ENCODE measurements at regions not wholly inside any gene's neighbourhood (a gene's known extent, or its start where the extent isn't known, plus 50 kb on each side); places are given as distances from the start of the nearest gene placed in this dataset.

DNA sequence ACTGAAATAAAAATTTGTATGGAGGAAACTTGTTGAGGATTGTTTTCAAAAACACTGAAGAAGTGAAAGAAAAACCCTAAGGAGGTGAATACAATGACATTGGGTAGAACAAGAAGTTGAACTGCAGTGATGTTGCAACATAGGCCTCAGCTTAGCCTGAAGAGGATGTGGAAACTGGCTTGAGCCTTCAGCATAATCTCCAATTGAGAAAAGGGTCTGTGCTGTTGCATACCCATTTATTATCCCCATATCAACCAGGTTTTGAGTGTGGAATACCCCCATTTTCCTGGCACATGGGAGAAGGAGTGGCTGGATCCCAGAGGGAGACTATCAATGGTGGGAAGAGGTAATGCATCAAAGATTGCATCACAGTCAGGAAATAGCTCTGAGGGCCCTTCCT lies 695.0 kb upstream of the HS3ST1 start:
- POLR2A ChIA-PET = no interaction called here
- Mint-ChIP-seq H3K4me3 (no peak overlapping the region), H3K27me3 (no peaks in the 10 kb centered on the region), H3K27ac (no peak overlapping the region), H3K9me3 (peaks cover 5% of the 10 kb centered on the region), H3K4me1 (ENCODE audit: low read depth) (no peaks in the 10 kb centered on the region), H3K36me3 (ENCODE audit: low read depth) (no peaks in the 10 kb centered on the region)
- CTCF ChIA-PET = no interaction called here
- no peaks in the 10 kb centered on the region for H3K27me3 ChIP-seq (ENCODE audit: control insufficient read depth in 1 of 2, insufficient read depth in 2 of 2, low read length in 2 of 2)
- ATAC-seq (ENCODE audit: poor library complexity) (no peak), DNase-seq (peak in 2 of 14 experiments; percentile 30 to 34)
- no peak overlapping the region for H3K4me3 ChIP-seq (ENCODE audit: low read length)
- no peaks in the 10 kb centered on the region for H3K36me3 ChIP-seq (ENCODE audit: insufficient read depth, low read length)
- TF ChIP-seq, protein P1, sequence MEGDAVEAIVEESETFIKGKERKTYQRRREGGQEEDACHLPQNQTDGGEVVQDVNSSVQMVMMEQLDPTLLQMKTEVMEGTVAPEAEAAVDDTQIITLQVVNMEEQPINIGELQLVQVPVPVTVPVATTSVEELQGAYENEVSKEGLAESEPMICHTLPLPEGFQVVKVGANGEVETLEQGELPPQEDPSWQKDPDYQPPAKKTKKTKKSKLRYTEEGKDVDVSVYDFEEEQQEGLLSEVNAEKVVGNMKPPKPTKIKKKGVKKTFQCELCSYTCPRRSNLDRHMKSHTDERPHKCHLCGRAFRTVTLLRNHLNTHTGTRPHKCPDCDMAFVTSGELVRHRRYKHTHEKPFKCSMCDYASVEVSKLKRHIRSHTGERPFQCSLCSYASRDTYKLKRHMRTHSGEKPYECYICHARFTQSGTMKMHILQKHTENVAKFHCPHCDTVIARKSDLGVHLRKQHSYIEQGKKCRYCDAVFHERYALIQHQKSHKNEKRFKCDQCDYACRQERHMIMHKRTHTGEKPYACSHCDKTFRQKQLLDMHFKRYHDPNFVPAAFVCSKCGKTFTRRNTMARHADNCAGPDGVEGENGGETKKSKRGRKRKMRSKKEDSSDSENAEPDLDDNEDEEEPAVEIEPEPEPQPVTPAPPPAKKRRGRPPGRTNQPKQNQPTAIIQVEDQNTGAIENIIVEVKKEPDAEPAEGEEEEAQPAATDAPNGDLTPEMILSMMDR (IDR thresholded peaks at IDR 0.05) = no peak
- no peaks in the 10 kb centered on the region for H3K9me3 ChIP-seq (ENCODE audit: control insufficient read depth in 1 of 2, insufficient read depth in 1 of 2, low read length in 2 of 2)
- no peaks in the 10 kb centered on the region for H3K4me1 ChIP-seq (ENCODE audit: insufficient read depth, low read length)
- intact Hi-C loops (cut with DNase I, micrococcal nuclease) = no loop called here
- no peak overlapping the region for H3K27ac ChIP-seq (ENCODE audit: low read depth in 1 of 2, low read length in 2 of 2)

DNA sequence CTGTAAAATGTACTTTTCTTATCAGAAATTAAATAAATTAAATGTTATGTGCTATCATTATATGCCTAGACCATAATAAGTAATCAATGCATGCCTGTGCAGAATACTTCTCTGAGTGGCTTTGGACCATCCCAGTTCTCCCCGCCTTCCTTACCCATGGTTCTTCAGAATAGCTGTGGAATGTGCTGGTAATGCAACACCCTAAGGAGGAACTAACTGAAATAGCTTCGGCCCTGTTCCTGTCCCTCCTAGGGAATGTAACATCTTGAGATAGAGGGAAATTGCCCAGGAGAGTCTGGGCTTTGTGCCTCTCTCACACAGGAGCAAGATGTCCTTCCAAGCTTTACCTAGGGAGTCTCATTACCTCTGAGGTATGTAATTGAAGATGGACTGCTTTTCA lies 693.6 kb upstream of the HS3ST1 start:
- H3K4me1 ChIP-seq (ENCODE audit: insufficient read depth, low read length) = no peaks in the 10 kb centered on the region
- CTCF ChIA-PET = no interaction called here

DNA sequence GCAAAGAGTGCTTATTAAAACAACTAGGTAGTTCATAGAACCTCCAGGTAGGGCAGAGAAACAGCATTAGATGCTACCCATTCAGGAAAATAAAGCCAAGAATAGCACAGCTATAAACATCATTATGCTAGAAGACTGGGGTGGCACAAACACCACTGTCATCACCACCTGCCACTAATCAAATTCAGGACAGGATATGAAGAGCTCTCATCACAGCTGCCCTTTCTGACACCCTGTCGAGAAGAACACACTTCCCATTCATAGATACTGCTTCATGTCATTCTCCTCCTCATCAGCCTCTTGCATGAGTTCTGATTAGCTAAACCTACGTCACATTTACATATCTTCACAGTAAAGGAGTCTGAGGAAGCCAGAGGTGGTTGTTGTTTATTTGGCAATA lies 692.3 kb upstream of the HS3ST1 start:
- Mint-ChIP-seq H3K27ac (no peak overlapping the region), H3K4me1 (ENCODE audit: low read depth) (no peaks in the 10 kb centered on the region), H3K4me3 (no peak overlapping the region), H3K36me3 (ENCODE audit: low read depth) (no peaks in the 10 kb centered on the region), H3K27me3 (no peaks in the 10 kb centered on the region), H3K9me3 (peaks cover 7% of the 10 kb centered on the region)
- no peak overlapping the region for H3K27ac ChIP-seq (ENCODE audit: low read depth in 1 of 2, low read length in 2 of 2)
- H3K27me3 ChIP-seq (ENCODE audit: control insufficient read depth in 1 of 2, insufficient read depth in 2 of 2, low read length in 2 of 2) = no peaks in the 10 kb centered on the region
- intact Hi-C loops (cut with DNase I, micrococcal nuclease) = no loop called here
- CTCF ChIA-PET = no interaction called here
- TF ChIP-seq, protein P1 (IDR thresholded peaks at IDR 0.05) = no peak
- no peak for ATAC-seq (ENCODE audit: poor library complexity)
- no peak overlapping the region for H3K4me3 ChIP-seq (ENCODE audit: low read length)
- H3K9me3 ChIP-seq (ENCODE audit: control insufficient read depth in 1 of 2, insufficient read depth in 1 of 2, low read length in 2 of 2) = no peaks in the 10 kb centered on the region
- no peaks in the 10 kb centered on the region for H3K4me1 ChIP-seq (ENCODE audit: insufficient read depth, low read length)
- DNase-seq = no peak
- no peaks in the 10 kb centered on the region for H3K36me3 ChIP-seq (ENCODE audit: insufficient read depth, low read length)
- POLR2A ChIA-PET = no interaction called here

More for the DNA sequence above, 693.6 kb upstream of the HS3ST1 start:
- Histone ChIP-seq H3K9me3 (ENCODE audit: control insufficient read depth in 1 of 2, insufficient read depth in 1 of 2, low read length in 2 of 2) (no peaks in the 10 kb centered on the region), H3K4me3 (ENCODE audit: low read length) (no peak overlapping the region), H3K27ac (ENCODE audit: low read depth in 1 of 2, low read length in 2 of 2) (no peak overlapping the region), H3K27me3 (ENCODE audit: control insufficient read depth in 1 of 2, insufficient read depth in 2 of 2, low read length in 2 of 2) (no peaks in the 10 kb centered on the region), H3K36me3 (ENCODE audit: insufficient read depth, low read length) (no peaks in the 10 kb centered on the region)
- no peak for DNase-seq
- no peaks in the 10 kb centered on the region for H3K4me1 Mint-ChIP-seq (ENCODE audit: low read depth)
- H3K27me3 Mint-ChIP-seq = no peaks in the 10 kb centered on the region
- no peaks in the 10 kb centered on the region for H3K36me3 Mint-ChIP-seq (ENCODE audit: low read depth)
- no peak for ATAC-seq (ENCODE audit: poor library complexity)
- H3K27ac Mint-ChIP-seq = no peak overlapping the region
- intact Hi-C loops (cut with DNase I, micrococcal nuclease) = no loop called here
- TF ChIP-seq, protein P1 (IDR thresholded peaks at IDR 0.05) = no peak
- H3K4me3 Mint-ChIP-seq = no peak overlapping the region
- peaks cover 5% of the 10 kb centered on the region for H3K9me3 Mint-ChIP-seq
- POLR2A ChIA-PET = no interaction called here
